Loucy (cell line): ENCODE measurements at regions not wholly inside any gene's neighbourhood (a gene's known extent, or its start where the extent isn't known, plus 50 kb on each side); places are given as distances from the start of the nearest gene placed in this dataset.

Experiments used
- EZH2phosphoT487 ChIP-seq: fragments of 200-600 bp; IDR thresholded peaks from 2 replicates; pipeline ENCODE4 v1.6.1; 2018; ENCODE audit warnings: antibody characterized with exemption, mild to moderate bottlenecking, moderate library complexity, borderline replicate concordance
- TF ChIP-seq, protein P1 (sequence below): fragments of 200-600 bp; sonication (generic); conservative IDR thresholded peaks from 2 replicates; pipeline ENCODE4 v1.5.1; 2014; ENCODE audit warnings: mild to moderate bottlenecking, antibody characterized with exemption, low read length

DNA sequence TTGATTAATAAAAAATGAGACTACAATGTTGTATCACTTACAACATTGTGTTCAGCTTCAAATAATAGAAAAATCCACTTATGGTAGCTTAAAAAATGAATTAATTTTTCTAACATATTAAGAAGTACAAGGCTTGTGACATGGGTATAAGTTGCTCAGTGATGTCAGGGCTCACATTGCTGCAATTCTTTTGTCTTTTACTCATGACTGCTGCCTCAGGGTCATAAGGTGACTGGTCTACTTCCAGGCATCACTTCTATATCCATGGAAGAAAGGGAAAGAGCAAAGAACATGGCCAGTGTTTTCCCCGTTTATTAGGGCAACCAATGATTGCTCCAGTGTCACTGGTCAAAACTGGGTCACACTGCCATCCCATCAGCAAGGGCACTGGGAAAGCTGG, 295.3 kb downstream of the MAP2K4 start:
- TF ChIP-seq, protein P1, sequence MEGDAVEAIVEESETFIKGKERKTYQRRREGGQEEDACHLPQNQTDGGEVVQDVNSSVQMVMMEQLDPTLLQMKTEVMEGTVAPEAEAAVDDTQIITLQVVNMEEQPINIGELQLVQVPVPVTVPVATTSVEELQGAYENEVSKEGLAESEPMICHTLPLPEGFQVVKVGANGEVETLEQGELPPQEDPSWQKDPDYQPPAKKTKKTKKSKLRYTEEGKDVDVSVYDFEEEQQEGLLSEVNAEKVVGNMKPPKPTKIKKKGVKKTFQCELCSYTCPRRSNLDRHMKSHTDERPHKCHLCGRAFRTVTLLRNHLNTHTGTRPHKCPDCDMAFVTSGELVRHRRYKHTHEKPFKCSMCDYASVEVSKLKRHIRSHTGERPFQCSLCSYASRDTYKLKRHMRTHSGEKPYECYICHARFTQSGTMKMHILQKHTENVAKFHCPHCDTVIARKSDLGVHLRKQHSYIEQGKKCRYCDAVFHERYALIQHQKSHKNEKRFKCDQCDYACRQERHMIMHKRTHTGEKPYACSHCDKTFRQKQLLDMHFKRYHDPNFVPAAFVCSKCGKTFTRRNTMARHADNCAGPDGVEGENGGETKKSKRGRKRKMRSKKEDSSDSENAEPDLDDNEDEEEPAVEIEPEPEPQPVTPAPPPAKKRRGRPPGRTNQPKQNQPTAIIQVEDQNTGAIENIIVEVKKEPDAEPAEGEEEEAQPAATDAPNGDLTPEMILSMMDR = no peak
- TF ChIP-seq EZH2phosphoT487 = no peak
